Gastroesophageal sphincter (tissue), 4 donors: ENCODE measurements at regions not wholly inside any gene's neighbourhood (a gene's known extent, or its start where the extent isn't known, plus 50 kb on each side); places are given as distances from the start of the nearest gene placed in this dataset.

Experiments
- ATAC-seq: fragments of 150-250 bp; one replicate; pipeline ENCODE4 v1.9.1; 2016; ENCODE audit warnings: mild to moderate bottlenecking, moderate library complexity
- H3K27ac ChIP-seq, 4 donors: fragments of 200-600 bp; sonication (generic) in 3 of 4; 1 replicate in 3 of 4; 2 replicates in 1 of 4; pipeline ENCODE4 v1.5.1; 2016 to 2019
- H3K27me3 ChIP-seq: fragments of 200-600 bp; sonication (generic); one replicate; pipeline ENCODE4 v1.5.1; 2019
- H3K36me3 ChIP-seq, 2 donors: fragments of 200-600 bp; sonication (generic); one replicate each; pipeline ENCODE4 v1.5.1; 2019; ENCODE audit warnings: control low read depth in 1 of 2
- H3K4me1 ChIP-seq, 3 donors: fragments of 200-600 bp; sonication (generic); 1 replicate in 2 of 3; 2 replicates in 1 of 3; pipeline ENCODE4 v1.5.1; 2016 to 2019; ENCODE audit warnings: control low read depth in 2 of 3
- H3K4me3 ChIP-seq, 2 donors: fragments of 200-600 bp; sonication (generic); one replicate each; pipeline ENCODE4 v1.5.1; 2019; ENCODE audit warnings: mild to moderate bottlenecking in 1 of 2, moderate library complexity in 1 of 2
- H3K9me3 ChIP-seq, 3 donors: fragments of 200-600 bp; sonication (generic); one replicate each; pipeline ENCODE4 v1.5.1; 2017 to 2019; ENCODE audit warnings: control low read depth in 2 of 3
- CTCF ChIP-seq, 4 experiments: fragments of 200-600 bp in 2 of 4; fragments of 450-650 bp in 2 of 4; sonication (generic) in 1 of 4; IDR thresholded peaks; one replicate each; pipeline ENCODE4 v1.5.1; 2017 to 2019; ENCODE audit warnings: antibody characterized with exemption in 4 of 4, mild to moderate bottlenecking in 2 of 4, moderate library complexity in 2 of 4
- EP300 ChIP-seq: sonication (generic); formaldehyde crosslinking; IDR thresholded peaks from one replicate; pipeline ENCODE4 v1.6.1; 2017; ENCODE audit warnings: antibody characterized with exemption, mild to moderate bottlenecking
- POLR2A ChIP-seq, 2 donors: fragments of 450-650 bp; IDR thresholded peaks; one replicate each; pipeline ENCODE4 v1.6.1; 2017; ENCODE audit warnings: antibody characterized with exemption in 2 of 2, mild to moderate bottlenecking in 2 of 2, moderate library complexity in 1 of 2
- POLR2AphosphoS5 ChIP-seq: sonication (generic); formaldehyde crosslinking; IDR thresholded peaks from one replicate; pipeline ENCODE4 v1.6.1; 2017; ENCODE audit warnings: antibody characterized with exemption
- WGBS, 2 donors: methylation state at CpG; one replicate each; pipeline ENCODE4 v1.1.5; 2018; ENCODE audit warnings: low coverage in 1 of 2; 5-methylcytosine and 5-hydroxymethylcytosine counted together

DNA sequence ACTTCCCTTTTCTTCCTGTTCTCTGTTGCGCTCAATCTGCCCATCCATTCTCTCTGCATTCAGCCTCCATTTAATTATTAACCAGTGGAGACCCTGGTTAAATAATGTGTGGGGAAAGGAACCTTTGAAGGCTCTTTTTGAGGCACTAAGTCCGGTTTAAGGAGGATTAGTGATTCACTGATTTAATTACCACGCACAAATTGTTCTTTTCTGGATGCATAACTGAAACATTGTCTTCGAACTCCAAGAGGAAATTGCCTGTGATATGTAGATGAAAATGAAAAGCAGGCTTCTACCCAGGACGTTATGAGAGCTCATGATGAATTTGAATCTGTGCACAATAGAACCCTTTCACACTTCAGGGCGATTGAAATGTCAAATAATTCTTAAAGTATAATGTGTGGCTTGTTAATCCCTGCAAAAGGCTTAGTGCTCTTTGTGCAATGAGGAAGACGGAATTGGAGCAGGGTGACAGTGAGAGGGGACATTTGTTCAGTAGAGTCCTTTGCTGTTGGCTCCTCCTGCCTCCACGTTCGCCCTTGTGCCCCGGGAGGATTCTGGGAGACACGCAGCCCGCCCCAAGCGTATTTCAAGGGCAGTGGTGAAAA is 51.1 kb upstream of the ZNF236 start:
- TF ChIP-seq EP300 = no peak
- TF ChIP-seq POLR2A (IDR thresholded peaks at IDR 0.05) = no peak
- TF ChIP-seq POLR2AphosphoS5 = no peak
- TF ChIP-seq CTCF (IDR thresholded peaks at IDR 0.05) = no peak
- H3K27me3 ChIP-seq = peaks cover 14% of the 10 kb centered on the region
- H3K27ac ChIP-seq = no peak overlapping the region
- no peaks in the 10 kb centered on the region for H3K36me3 ChIP-seq
- no peak overlapping the region for H3K4me3 ChIP-seq
- ATAC-seq = no peak
- no peaks in the 10 kb centered on the region for H3K4me1 ChIP-seq
- WGBS, 2 donors = 63 to 66% methylated on average over 9 to 10 of the region's 13 CpGs
- H3K9me3 ChIP-seq = no peaks in the 10 kb centered on the region

DNA sequence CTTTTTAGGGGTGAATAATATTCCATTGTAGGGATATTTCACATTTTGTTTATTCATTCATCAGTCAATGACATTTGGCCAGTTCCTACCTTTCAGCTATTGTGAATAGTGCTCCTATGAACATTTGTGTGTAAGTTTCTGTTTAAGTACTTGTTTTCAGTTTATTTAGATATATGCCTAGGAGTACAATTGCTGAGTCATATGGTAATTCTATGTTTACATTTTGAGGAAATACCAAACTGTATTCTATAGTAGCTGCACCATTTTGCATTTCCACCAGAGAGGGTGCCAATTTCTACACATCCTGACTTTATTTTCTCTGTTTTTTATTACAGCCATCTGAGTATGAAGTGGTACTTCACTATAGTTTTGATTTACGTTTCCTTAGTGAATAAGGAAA is 54.4 kb upstream of the ZNF236 start:
- H3K4me3 ChIP-seq = no peak overlapping the region
- H3K9me3 ChIP-seq = no peaks in the 10 kb centered on the region
- peaks cover 14% of the 10 kb centered on the region for H3K27me3 ChIP-seq
- no peak overlapping the region for H3K27ac ChIP-seq
- H3K36me3 ChIP-seq = no peaks in the 10 kb centered on the region
- no peak for TF ChIP-seq CTCF (IDR thresholded peaks at IDR 0.05)
- no peak for TF ChIP-seq POLR2AphosphoS5
- TF ChIP-seq POLR2A (IDR thresholded peaks at IDR 0.05) = no peak
- no peak for TF ChIP-seq EP300
- 82 to 89% methylated on average over 1 of the region's 1 CpG for WGBS, 2 donors
- ATAC-seq = no peak
- H3K4me1 ChIP-seq = no peaks in the 10 kb centered on the region

DNA sequence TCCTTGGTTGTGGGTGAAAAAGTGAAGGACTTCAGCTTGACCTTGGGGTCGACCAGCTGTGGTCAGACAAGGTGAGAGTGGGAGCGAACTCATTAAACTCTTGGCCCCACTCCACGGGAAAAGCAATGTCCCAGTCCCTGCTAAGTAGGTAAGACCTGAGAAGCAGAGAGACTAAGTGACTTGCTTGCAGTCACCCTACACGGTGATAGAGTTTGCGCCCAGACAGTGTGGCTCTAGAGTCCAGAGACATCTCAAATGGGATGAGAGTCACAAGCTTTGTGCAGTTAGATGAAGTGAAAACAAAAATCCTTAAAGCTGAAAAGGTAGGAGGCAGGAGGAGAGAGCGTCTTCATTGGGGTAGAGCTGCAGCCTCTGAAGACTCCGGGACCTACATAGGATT is 55.9 kb upstream of the ZNF236 start:
- TF ChIP-seq POLR2A (IDR thresholded peaks at IDR 0.05) = no peak
- TF ChIP-seq CTCF (IDR thresholded peaks at IDR 0.05) = no peak
- TF ChIP-seq POLR2AphosphoS5 = no peak
- TF ChIP-seq EP300 = no peak
- no peak for ATAC-seq
- H3K9me3 ChIP-seq = no peaks in the 10 kb centered on the region
- 93 to 94% methylated on average over 6 to 7 of the region's 7 CpGs for WGBS, 2 donors
- no peak overlapping the region for H3K27ac ChIP-seq
- peaks cover 14% of the 10 kb centered on the region for H3K27me3 ChIP-seq
- no peaks in the 10 kb centered on the region for H3K36me3 ChIP-seq
- no peak overlapping the region for H3K4me3 ChIP-seq
- no peaks in the 10 kb centered on the region for H3K4me1 ChIP-seq

DNA sequence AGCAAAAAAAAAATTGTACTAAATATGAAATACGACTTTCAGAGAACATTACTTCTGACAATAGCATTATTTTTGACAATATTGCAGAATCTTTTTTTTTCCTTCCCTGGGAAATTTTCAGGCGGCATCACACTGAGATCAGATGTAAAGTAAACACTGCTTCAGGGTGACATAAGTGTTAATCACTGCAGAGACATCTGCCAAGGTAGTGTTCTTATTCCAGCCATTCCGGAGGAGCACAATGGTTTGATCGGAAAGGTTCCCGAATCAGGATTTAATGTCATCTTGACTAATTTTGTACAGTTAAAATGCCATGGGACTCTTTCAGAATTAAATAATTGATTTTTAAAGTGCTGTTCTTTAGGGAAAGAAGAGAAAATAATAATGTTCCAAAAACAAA is 56.7 kb upstream of the ZNF236 start:
- TF ChIP-seq CTCF (IDR thresholded peaks at IDR 0.05) (no peak), EP300 (no peak), POLR2AphosphoS5 (no peak), POLR2A (IDR thresholded peaks at IDR 0.05) (no peak)
- H3K27ac ChIP-seq = no peak overlapping the region
- H3K4me1 ChIP-seq = no peaks in the 10 kb centered on the region
- H3K36me3 ChIP-seq = no peaks in the 10 kb centered on the region
- no peaks in the 10 kb centered on the region for H3K9me3 ChIP-seq
- H3K4me3 ChIP-seq = no peak overlapping the region
- H3K27me3 ChIP-seq = peaks cover 14% of the 10 kb centered on the region
- 29 to 71% methylated on average over 5 of the region's 5 CpGs for WGBS, 2 donors
- no peak for ATAC-seq

DNA sequence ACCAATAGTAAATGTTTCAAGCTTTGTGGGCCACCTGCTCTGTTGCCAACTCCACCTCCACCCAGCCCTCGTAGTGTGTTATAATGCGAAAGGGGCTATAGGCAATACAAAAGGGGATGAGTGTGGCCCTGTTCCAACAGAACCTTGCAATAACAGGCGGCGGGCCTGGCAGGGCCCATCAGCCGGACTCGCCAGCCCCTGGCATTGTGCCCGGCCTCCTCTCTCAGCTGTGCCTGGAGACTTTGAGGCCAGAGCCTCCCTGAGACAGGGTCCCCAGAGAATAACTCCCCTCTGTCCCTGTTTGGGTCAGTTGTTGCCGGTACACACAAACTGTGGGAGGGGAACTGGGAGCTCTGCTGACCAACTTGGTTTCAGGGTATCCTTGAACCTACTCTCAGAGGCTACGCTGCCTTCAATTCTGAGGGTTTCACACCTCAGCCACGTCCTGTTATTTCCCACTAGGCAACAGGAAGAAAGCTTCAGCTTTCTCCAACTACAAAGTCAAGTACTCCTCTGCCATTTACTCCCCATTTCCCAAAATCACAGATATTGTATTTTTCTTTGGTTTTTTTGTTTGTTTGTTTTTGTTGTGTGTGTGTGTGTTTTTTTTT is 58.0 kb upstream of the ZNF236 start:
- Histone ChIP-seq H3K27ac (no peak overlapping the region), H3K27me3 (peaks cover 6% of the 10 kb centered on the region), H3K36me3 (no peaks in the 10 kb centered on the region), H3K4me1 (no peaks in the 10 kb centered on the region), H3K9me3 (no peaks in the 10 kb centered on the region), H3K4me3 (no peak overlapping the region)
- ATAC-seq = no peak
- TF ChIP-seq CTCF (IDR thresholded peaks at IDR 0.05) = no peak
- TF ChIP-seq POLR2A (IDR thresholded peaks at IDR 0.05) = no peak
- TF ChIP-seq EP300 = no peak
- TF ChIP-seq POLR2AphosphoS5 = no peak
- WGBS, 2 donors = 86 to 88% methylated on average over 1 to 4 of the region's 10 CpGs
